DMS53 (cell line): ENCODE measurements at regions not wholly inside any gene's neighbourhood (a gene's known extent, or its start where the extent isn't known, plus 50 kb on each side); places are given as distances from the start of the nearest gene placed in this dataset.
"Not testable (repeated sequence)": the region's sequence is repeated elsewhere in the genome, so short reads cannot be mapped to it uniquely, and the experiment has no call there.

Experiments used
- DNase-seq: peaks from one replicate; lab custom pipeline; 2025; lab: John Stamatoyannopoulos, UW

GRCh38 chrX:67288156-67288555 is 255.7 kb upstream of the AR start:
- DNase-seq, result no peak

GRCh38 chrX:67289055-67289499 is 254.7 kb upstream of the AR start:
- no peak for DNase-seq

GRCh38 chrX:67290489-67291220 is 253.2 kb upstream of the AR start:
- no peak for DNase-seq

GRCh38 chrX:67295924-67296323 is 247.9 kb upstream of the AR start:
- DNase-seq, result no peak

GRCh38 chrX:67296395-67296794 is 247.4 kb upstream of the AR start:
- no peak for DNase-seq

- DNase-seq, result no peak
Observed at GRCh38 chrX:67317725-67318124, 226.1 kb upstream of the AR start.

GRCh38 chrX:67328476-67328875 is 215.3 kb upstream of the AR start:
- no peak for DNase-seq

GRCh38 chrX:67334323-67334722 is 209.5 kb upstream of the AR start:
- DNase-seq, result no peak

- no peak for DNase-seq
Observed at GRCh38 chrX:67338262-67338661, 205.6 kb upstream of the AR start.

GRCh38 chrX:67342138-67342537 is 201.7 kb upstream of the AR start:
- no peak for DNase-seq

- DNase-seq, result no peak
Observed at GRCh38 chrX:67346225-67346624, 197.6 kb upstream of the AR start.

- peak; percentile 6 for DNase-seq
Observed at GRCh38 chrX:67346667-67347066, 197.2 kb upstream of the AR start.

- no peak for DNase-seq
Observed at GRCh38 chrX:67347145-67347544, 196.7 kb upstream of the AR start.

GRCh38 chrX:67351411-67351810 is 192.4 kb upstream of the AR start:
- DNase-seq, result no peak

- DNase-seq, result no peak
Observed at GRCh38 chrX:67353651-67354370, 190.0 kb upstream of the AR start.

- DNase-seq, result not testable (repeated sequence)
Observed at GRCh38 chrX:67361267-67361666, 182.6 kb upstream of the AR start.

GRCh38 chrX:67384403-67384802 is 159.4 kb upstream of the AR start:
- no peak for DNase-seq

- DNase-seq, result no peak
Observed at GRCh38 chrX:67408423-67409079, 135.3 kb upstream of the AR start.

GRCh38 chrX:67415937-67416336 is 127.9 kb upstream of the AR start:
- no peak for DNase-seq

- DNase-seq, result no peak
Observed at GRCh38 chrX:67426946-67427345, 116.9 kb upstream of the AR start.

GRCh38 chrX:67435536-67435935 is 108.3 kb upstream of the AR start:
- DNase-seq, result no peak

- no peak for DNase-seq
Observed at GRCh38 chrX:67436867-67437266, 107.0 kb upstream of the AR start.

- DNase-seq, result no peak
Observed at GRCh38 chrX:67437821-67438220, 106.0 kb upstream of the AR start.
